GM19043 (cell line): ENCODE measurements at regions not wholly inside any gene's neighbourhood (a gene's known extent, or its start where the extent isn't known, plus 50 kb on each side); places are given as distances from the start of the nearest gene placed in this dataset.
"Not testable (repeated sequence)": the region's sequence is repeated elsewhere in the genome, so short reads cannot be mapped to it uniquely, and the experiment has no call there.

Experiments used
- ATAC-seq: cut with Tn5 transposase; IDR thresholded peaks from one replicate; pipeline ENCODE4 v1.9.1; 2021; ENCODE audit warnings: low read depth; ENCODE audit not compliant: unreplicated experiment

- no peak for ATAC-seq
Observed at GRCh38 chr15:77944002-77944867, 133.3 kb downstream of the TBC1D2B start.

- ATAC-seq = no peak
Observed at GRCh38 chr15:77942611-77943211, 134.8 kb downstream of the TBC1D2B start.

GRCh38 chr15:77941090-77941827, 136.3 kb downstream of the TBC1D2B start:
- ATAC-seq = not testable (repeated sequence)

- no peak for ATAC-seq
Observed at GRCh38 chr15:77940381-77940947, 137.0 kb downstream of the TBC1D2B start.

GRCh38 chr15:77939851-77940250, 137.7 kb downstream of the TBC1D2B start:
- no peak for ATAC-seq

GRCh38 chr15:77939026-77939425, 138.5 kb downstream of the TBC1D2B start:
- not testable (repeated sequence) for ATAC-seq

- ATAC-seq = not testable (repeated sequence)
Observed at GRCh38 chr15:77938546-77938945, 139.0 kb downstream of the TBC1D2B start.

- not testable (repeated sequence) for ATAC-seq
Observed at GRCh38 chr15:77936567-77936966, 140.9 kb downstream of the TBC1D2B start.

GRCh38 chr15:77934516-77934915, 143.0 kb downstream of the TBC1D2B start:
- ATAC-seq = not testable (repeated sequence)

- not testable (repeated sequence) for ATAC-seq
Observed at GRCh38 chr15:77930907-77931306, 146.6 kb downstream of the TBC1D2B start.

- not testable (repeated sequence) for ATAC-seq
Observed at GRCh38 chr15:77930490-77930889, 147.0 kb downstream of the TBC1D2B start.

GRCh38 chr15:77926789-77927188, 150.7 kb downstream of the TBC1D2B start:
- ATAC-seq = not testable (repeated sequence)

- ATAC-seq = not testable (repeated sequence)
Observed at GRCh38 chr15:77926296-77926695, 151.2 kb downstream of the TBC1D2B start.

- not testable (repeated sequence) for ATAC-seq
Observed at GRCh38 chr15:77925101-77925500, 152.4 kb downstream of the TBC1D2B start.

- ATAC-seq = no peak
Observed at GRCh38 chr15:77921664-77922063, 155.8 kb downstream of the TBC1D2B start.

- ATAC-seq = not testable (repeated sequence)
Observed at GRCh38 chr15:77916966-77917635, 160.4 kb downstream of the TBC1D2B start.

- ATAC-seq = not testable (repeated sequence)
Observed at GRCh38 chr15:77915961-77916330, 161.6 kb downstream of the TBC1D2B start.

- no peak for ATAC-seq
Observed at GRCh38 chr15:77915261-77915960, 162.1 kb downstream of the TBC1D2B start.

- ATAC-seq = not testable (repeated sequence)
Observed at GRCh38 chr15:77914531-77914930, 163.0 kb downstream of the TBC1D2B start.
